ENCODE measurements at regions not wholly inside any gene's neighbourhood (a gene's known extent, or its start where the extent isn't known, plus 50 kb on each side); places are given as distances from the start of the nearest gene placed in this dataset.

DNA sequence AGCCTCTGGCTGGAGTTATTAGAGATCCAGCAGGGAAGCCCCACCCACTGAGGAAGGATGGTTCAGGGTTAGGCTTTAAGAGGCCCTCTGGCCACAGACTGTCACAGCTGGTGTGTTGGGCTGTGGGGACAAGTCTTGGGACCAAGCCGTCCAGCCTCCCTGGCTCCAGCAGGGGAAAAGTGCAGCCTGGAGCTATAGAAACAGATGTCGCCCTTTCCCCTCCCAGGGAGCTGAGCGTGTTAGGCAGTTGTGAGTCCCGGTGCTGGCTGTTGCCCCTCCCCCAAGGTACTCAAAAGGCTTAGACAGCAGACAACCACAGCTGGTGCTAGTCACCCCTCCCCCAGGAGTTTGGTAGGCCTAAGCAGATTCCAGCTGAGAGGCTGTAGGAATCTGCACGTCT lies 143.4 kb downstream of the TMEM168 start:
- TF ChIP-seq, protein P1, sequence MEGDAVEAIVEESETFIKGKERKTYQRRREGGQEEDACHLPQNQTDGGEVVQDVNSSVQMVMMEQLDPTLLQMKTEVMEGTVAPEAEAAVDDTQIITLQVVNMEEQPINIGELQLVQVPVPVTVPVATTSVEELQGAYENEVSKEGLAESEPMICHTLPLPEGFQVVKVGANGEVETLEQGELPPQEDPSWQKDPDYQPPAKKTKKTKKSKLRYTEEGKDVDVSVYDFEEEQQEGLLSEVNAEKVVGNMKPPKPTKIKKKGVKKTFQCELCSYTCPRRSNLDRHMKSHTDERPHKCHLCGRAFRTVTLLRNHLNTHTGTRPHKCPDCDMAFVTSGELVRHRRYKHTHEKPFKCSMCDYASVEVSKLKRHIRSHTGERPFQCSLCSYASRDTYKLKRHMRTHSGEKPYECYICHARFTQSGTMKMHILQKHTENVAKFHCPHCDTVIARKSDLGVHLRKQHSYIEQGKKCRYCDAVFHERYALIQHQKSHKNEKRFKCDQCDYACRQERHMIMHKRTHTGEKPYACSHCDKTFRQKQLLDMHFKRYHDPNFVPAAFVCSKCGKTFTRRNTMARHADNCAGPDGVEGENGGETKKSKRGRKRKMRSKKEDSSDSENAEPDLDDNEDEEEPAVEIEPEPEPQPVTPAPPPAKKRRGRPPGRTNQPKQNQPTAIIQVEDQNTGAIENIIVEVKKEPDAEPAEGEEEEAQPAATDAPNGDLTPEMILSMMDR (IDR thresholded peaks at IDR 0.05) = no peak
- TF ChIP-seq EP300 (IDR thresholded peaks at IDR 0.05) (no peak), POLR2A (IDR thresholded peaks at IDR 0.05) (no peak)
